HG03439 (cell line): ENCODE measurements at regions not wholly inside any gene's neighbourhood (a gene's known extent, or its start where the extent isn't known, plus 50 kb on each side); places are given as distances from the start of the nearest gene placed in this dataset.

Experiments used
- ATAC-seq: cut with Tn5 transposase; IDR thresholded peaks from one replicate; pipeline ENCODE4 v1.9.1; 2021; ENCODE audit warnings: mild to moderate bottlenecking, moderate library complexity; ENCODE audit not compliant: unreplicated experiment

GRCh38 chr4:133245226-133245625, 96.1 kb downstream of the PCDH10 start:
- ATAC-seq = no peak
